OCI-LY7 (cell line): ENCODE measurements at regions not wholly inside any gene's neighbourhood (a gene's known extent, or its start where the extent isn't known, plus 50 kb on each side); places are given as distances from the start of the nearest gene placed in this dataset.

Source experiments
- BruUV-seq: library from RNA; stranded (reverse); fragments of 400-500 nt; replicated peaks from 2 replicates; lab custom pipeline; 2021; lab: Mats Ljungman, UMichigan
- CTCF ChIA-PET: fragments of 300-600 bp; sonication (Branson Sonifier 250); formaldehyde crosslinking; loops from one replicate; lab custom pipeline; 2022; ENCODE audit warnings: antibody characterized with exemption; ENCODE audit not compliant: unreplicated experiment; lab: Charles Lee
- POLR2A ChIA-PET: fragments of 300-600 bp; sonication (Branson Sonifier 250); formaldehyde crosslinking; loops from one replicate; lab custom pipeline; 2022; ENCODE audit warnings: antibody characterized with exemption; lab: Charles Lee
- DNase-seq: peaks from one replicate; pipeline ENCODE4 v3.0.0-alpha.2; 2015; ENCODE audit warnings: low spot score
- H2AFZ ChIP-seq: fragments of 200-600 bp; sonication (generic), shearing (Covaris generic); 2 replicates; pipeline ENCODE4 v1.6.1; 2014; ENCODE audit warnings: mild to moderate bottlenecking, antibody characterized with exemption, low read length, moderate library complexity
- H3K27ac ChIP-seq: fragments of 200-600 bp; sonication (generic); 2 replicates; pipeline ENCODE4 v1.5.1; 2014; ENCODE audit warnings: mixed run types, low read depth, mild to moderate bottlenecking, moderate library complexity, low read length, inconsistent platforms; ENCODE audit not compliant: poor library complexity, severe bottlenecking
- H3K36me3 ChIP-seq: fragments of 200-600 bp; sonication (generic); 2 replicates; pipeline ENCODE4 v1.6.1; 2014; ENCODE audit warnings: mild to moderate bottlenecking, antibody characterized with exemption, low read length, moderate library complexity, mixed read lengths; ENCODE audit not compliant: insufficient read depth
- H3K4me1 ChIP-seq: fragments of 200-600 bp; sonication (generic); 2 replicates; pipeline ENCODE4 v1.5.1; 2014; ENCODE audit warnings: mild to moderate bottlenecking, low read length; ENCODE audit not compliant: insufficient read depth, poor library complexity, severe bottlenecking
- H3K4me2 ChIP-seq: fragments of 200-600 bp; sonication (generic); 2 replicates; pipeline ENCODE4 v1.6.1; 2014; ENCODE audit warnings: mild to moderate bottlenecking, low read length
- H3K4me3 ChIP-seq: fragments of 200-600 bp; sonication (generic); 2 replicates; pipeline ENCODE4 v1.5.1; 2014; ENCODE audit warnings: mild to moderate bottlenecking, low read depth, low read length; ENCODE audit not compliant: poor library complexity, severe bottlenecking
- H3K79me2 ChIP-seq: fragments of 200-600 bp; sonication (generic); 2 replicates; pipeline ENCODE4 v1.6.1; 2016; ENCODE audit warnings: low read depth, mild to moderate bottlenecking, low read length, moderate library complexity, mixed read lengths; ENCODE audit not compliant: insufficient read depth
- H3K9me2 ChIP-seq: fragments of 200-600 bp; sonication (generic); 2 replicates; pipeline ENCODE4 v1.6.1; 2016; ENCODE audit warnings: mild to moderate bottlenecking, low read length, mixed read lengths; ENCODE audit not compliant: insufficient read depth
- H3K9me3 ChIP-seq: fragments of 200-600 bp; sonication (generic); 2 replicates; pipeline ENCODE4 v1.6.1; 2014; ENCODE audit warnings: mild to moderate bottlenecking, mixed run types, low read length, mixed read lengths
- H4K20me1 ChIP-seq: fragments of 200-600 bp; sonication (generic); 2 replicates; pipeline ENCODE4 v1.6.1; 2014; ENCODE audit warnings: mild to moderate bottlenecking, antibody characterized with exemption, low read length, moderate library complexity, mixed read lengths; ENCODE audit not compliant: insufficient read depth
- CTCF ChIP-seq: fragments of 200-600 bp; sonication (generic); conservative IDR thresholded peaks from 2 replicates; pipeline ENCODE4 v1.5.1; 2014; ENCODE audit warnings: mild to moderate bottlenecking, antibody characterized with exemption, low read length, moderate library complexity, mixed read lengths
- EZH2phosphoT487 ChIP-seq: fragments of 200-600 bp; sonication (generic); IDR thresholded peaks from 2 replicates; pipeline ENCODE4 v1.6.1; 2018; ENCODE audit warnings: low read depth, borderline replicate concordance, mild to moderate bottlenecking, mixed run types, antibody characterized with exemption, low read length, moderate library complexity, mixed read lengths
- intact Hi-C: fragments of 100-400 bp; cut with micrococcal nuclease; formaldehyde crosslinking; loops from one replicate; pipeline ENCODE4 v1.10.0; 2022; ENCODE audit not compliant: unreplicated experiment

GRCh38 chrX:22357621-22358020, 84.9 kb downstream of the CBLL2 start:
- BruUV-seq: no TSS peak
- H3K79me2 ChIP-seq: no peaks in the 10 kb centered on the region
- no peaks in the 10 kb centered on the region for H3K4me1 ChIP-seq
- CTCF ChIA-PET: no interaction called here
- no peak for DNase-seq
- H3K4me2 ChIP-seq: no peak overlapping the region
- intact Hi-C loops: no loop called here
- no peak overlapping the region for H3K4me3 ChIP-seq
- H4K20me1 ChIP-seq: no peaks in the 10 kb centered on the region
- H3K9me2 ChIP-seq: no peaks in the 10 kb centered on the region
- no peaks in the 10 kb centered on the region for H3K9me3 ChIP-seq
- TF ChIP-seq CTCF (no peak), EZH2phosphoT487 (no peak)
- no peak overlapping the region for H3K27ac ChIP-seq
- POLR2A ChIA-PET: interaction anchor here (0.6 kb wide), 1 partner anchor 220 kb away, joined by 3 read pairs; no protein-coding TSS in a partner anchor
- no peaks in the 10 kb centered on the region for H3K36me3 ChIP-seq
- no peak overlapping the region for H2AFZ ChIP-seq

- Histone ChIP-seq H3K27ac (no peak overlapping the region), H3K4me2 (no peak overlapping the region), H4K20me1 (no peaks in the 10 kb centered on the region), H3K9me3 (no peaks in the 10 kb centered on the region), H3K79me2 (no peaks in the 10 kb centered on the region), H3K9me2 (no peaks in the 10 kb centered on the region), H2AFZ (no peak overlapping the region), H3K4me1 (no peaks in the 10 kb centered on the region), H3K36me3 (no peaks in the 10 kb centered on the region), H3K4me3 (no peak overlapping the region)
- intact Hi-C loops: no loop called here
- no peak for DNase-seq
- BruUV-seq: no TSS peak
- no peak for TF ChIP-seq EZH2phosphoT487
- TF ChIP-seq CTCF: no peak
- CTCF ChIA-PET: no interaction called here
- POLR2A ChIA-PET: no interaction called here
Measured at GRCh38 chrX:22360129-22360528, 87.4 kb downstream of the CBLL2 start.

GRCh38 chrX:22365460-22365859, 92.7 kb downstream of the CBLL2 start:
- no TSS peak for BruUV-seq
- Histone ChIP-seq H3K4me1 (no peaks in the 10 kb centered on the region), H3K4me2 (no peak overlapping the region), H2AFZ (no peak overlapping the region), H3K9me3 (no peaks in the 10 kb centered on the region), H3K36me3 (no peaks in the 10 kb centered on the region), H3K27ac (no peak overlapping the region), H3K9me2 (no peaks in the 10 kb centered on the region), H3K4me3 (no peak overlapping the region), H3K79me2 (no peaks in the 10 kb centered on the region), H4K20me1 (no peaks in the 10 kb centered on the region)
- intact Hi-C loops: no loop called here
- POLR2A ChIA-PET: no interaction called here
- no peak for DNase-seq
- CTCF ChIA-PET: no interaction called here
- TF ChIP-seq EZH2phosphoT487 (no peak), CTCF (no peak)
